PC-9 (cell line): ENCODE measurements at regions not wholly inside any gene's neighbourhood (a gene's known extent, or its start where the extent isn't known, plus 50 kb on each side); places are given as distances from the start of the nearest gene placed in this dataset.
A peak's percentile ranks its signal among the peaks of the same experiment; 100 is the strongest.
"Not testable (repeated sequence)": the region's sequence is repeated elsewhere in the genome, so short reads cannot be mapped to it uniquely, and the experiment has no call there.

Experiments
- BruUV-seq: library from RNA; stranded (reverse); fragments of 400-500 nt; replicated peaks from 2 replicates; lab custom pipeline; 2021; lab: Mats Ljungman, UMichigan
- CTCF ChIA-PET: fragments of 300-600 bp; sonication (Branson Sonifier 250); formaldehyde crosslinking; loops from one replicate; lab custom pipeline; 2022; ENCODE audit warnings: antibody characterized with exemption; lab: Charles Lee
- POLR2A ChIA-PET: fragments of 300-600 bp; sonication (Branson Sonifier 250); formaldehyde crosslinking; loops from one replicate; lab custom pipeline; 2022; ENCODE audit warnings: antibody characterized with exemption; ENCODE audit not compliant: unreplicated experiment; lab: Charles Lee
- DNase-seq, 2 experiments: peaks; one replicate each; pipeline versions ENCODE4 v3.0.0 to v3.0.0-alpha.2; 2015 to 2022; ENCODE audit warnings: mixed read lengths in 1 of 2
- H2AFZ ChIP-seq: fragments of 200-600 bp; sonication (generic); 2 replicates; pipeline ENCODE4 v1.8.1; 2017; ENCODE audit warnings: antibody characterized with exemption
- H3F3A ChIP-seq: fragments of 200-600 bp; sonication (generic); 2 replicates; pipeline ENCODE4 v1.8.1; 2017; ENCODE audit warnings: antibody characterized with exemption, mild to moderate bottlenecking, low read depth; ENCODE audit not compliant: insufficient read depth
- H3K27ac ChIP-seq: fragments of 200-600 bp; sonication (generic); 2 replicates; pipeline ENCODE4 v1.6.1; 2016; ENCODE audit warnings: mixed run types
- H3K27me3 ChIP-seq: fragments of 200-600 bp; sonication (generic); 2 replicates; pipeline ENCODE4 v1.6.1; 2016; ENCODE audit warnings: low read depth, mixed run types; ENCODE audit not compliant: insufficient read depth
- H3K36me3 ChIP-seq: fragments of 200-600 bp; sonication (generic); 2 replicates; pipeline ENCODE4 v1.6.1; 2016; ENCODE audit warnings: low read depth, mixed run types
- H3K4me1 ChIP-seq: fragments of 200-600 bp; sonication (generic); replicated peaks from 2 replicates; pipeline ENCODE4 v1.6.1; 2016; ENCODE audit warnings: mixed run types; ENCODE audit not compliant: insufficient read depth
- H3K4me2 ChIP-seq: fragments of 200-600 bp; sonication (generic); 2 replicates; pipeline ENCODE4 v1.6.1; 2017; ENCODE audit warnings: mixed run types
- H3K4me3 ChIP-seq: fragments of 200-600 bp; sonication (generic); 2 replicates; pipeline ENCODE4 v1.6.1; 2016; ENCODE audit warnings: mixed run types
- H3K79me2 ChIP-seq: fragments of 200-600 bp; sonication (generic); 2 replicates; pipeline ENCODE4 v1.6.1; 2017; ENCODE audit warnings: low read depth, mixed run types
- H3K9me2 ChIP-seq: fragments of 200-600 bp; sonication (generic); 2 replicates; pipeline ENCODE4 v1.8.1; 2017; ENCODE audit warnings: mild to moderate bottlenecking; ENCODE audit not compliant: insufficient read depth
- H3K9me3 ChIP-seq: fragments of 200-600 bp; sonication (generic); 2 replicates; pipeline ENCODE4 v1.8.1; 2016; ENCODE audit warnings: low read depth; ENCODE audit not compliant: insufficient read depth
- H4K20me1 ChIP-seq: fragments of 200-600 bp; sonication (generic); 2 replicates; pipeline ENCODE4 v1.8.1; 2017; ENCODE audit not compliant: insufficient read depth
- EZH2 ChIP-seq: fragments of 200-600 bp; sonication (generic); IDR thresholded peaks from 2 replicates; pipeline ENCODE4 v1.8.0; 2017; ENCODE audit warnings: antibody characterized with exemption, low read depth
- intact Hi-C: fragments of 100-400 bp; cut with micrococcal nuclease; formaldehyde crosslinking; loops from one replicate; pipeline ENCODE4 v1.10.0; 2022; ENCODE audit not compliant: unreplicated experiment
- TF ChIP-seq, protein P1 (sequence below): fragments of 200-600 bp; sonication (generic); conservative IDR thresholded peaks from 2 replicates; pipeline ENCODE4 v1.6.1; 2017; ENCODE audit warnings: mixed run types, antibody characterized with exemption, mild to moderate bottlenecking, moderate library complexity

DNA sequence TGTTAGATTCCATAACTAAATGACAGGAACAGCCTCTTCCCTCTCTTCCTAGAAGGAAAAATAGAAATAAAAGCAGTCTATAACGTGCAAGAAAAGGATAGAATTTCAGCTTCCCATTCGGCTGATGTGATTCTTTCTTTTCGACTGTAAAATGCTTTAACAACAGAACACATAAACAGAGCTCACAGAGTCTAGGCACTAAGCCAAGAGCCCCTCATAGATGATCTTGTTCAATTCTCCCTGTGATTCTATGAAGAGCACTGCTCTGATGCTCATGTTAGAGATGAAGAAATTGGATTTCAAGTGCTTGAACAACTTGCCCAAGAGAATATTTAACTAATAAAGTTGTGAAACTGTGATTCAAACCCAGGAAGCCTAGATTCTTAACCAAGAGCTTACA lies 232.7 kb downstream of the RPAP3 start:
- peaks cover 9% of the 10 kb centered on the region for H3K27me3 ChIP-seq
- no peak overlapping the region for H3K4me2 ChIP-seq
- POLR2A ChIA-PET, result interaction anchor here (0.8 kb wide), 1 partner anchor 438 kb away, joined by 10 read pairs; no protein-coding TSS in a partner anchor
- H3K27ac ChIP-seq, result no peak overlapping the region
- H3K4me3 ChIP-seq, result no peak overlapping the region
- no peak for DNase-seq
- BruUV-seq, result no TSS peak
- H2AFZ ChIP-seq, result no peak overlapping the region
- no peaks in the 10 kb centered on the region for H3K9me3 ChIP-seq
- H3K36me3 ChIP-seq, result no peaks in the 10 kb centered on the region
- no peak for TF ChIP-seq EZH2
- TF ChIP-seq, protein P1, sequence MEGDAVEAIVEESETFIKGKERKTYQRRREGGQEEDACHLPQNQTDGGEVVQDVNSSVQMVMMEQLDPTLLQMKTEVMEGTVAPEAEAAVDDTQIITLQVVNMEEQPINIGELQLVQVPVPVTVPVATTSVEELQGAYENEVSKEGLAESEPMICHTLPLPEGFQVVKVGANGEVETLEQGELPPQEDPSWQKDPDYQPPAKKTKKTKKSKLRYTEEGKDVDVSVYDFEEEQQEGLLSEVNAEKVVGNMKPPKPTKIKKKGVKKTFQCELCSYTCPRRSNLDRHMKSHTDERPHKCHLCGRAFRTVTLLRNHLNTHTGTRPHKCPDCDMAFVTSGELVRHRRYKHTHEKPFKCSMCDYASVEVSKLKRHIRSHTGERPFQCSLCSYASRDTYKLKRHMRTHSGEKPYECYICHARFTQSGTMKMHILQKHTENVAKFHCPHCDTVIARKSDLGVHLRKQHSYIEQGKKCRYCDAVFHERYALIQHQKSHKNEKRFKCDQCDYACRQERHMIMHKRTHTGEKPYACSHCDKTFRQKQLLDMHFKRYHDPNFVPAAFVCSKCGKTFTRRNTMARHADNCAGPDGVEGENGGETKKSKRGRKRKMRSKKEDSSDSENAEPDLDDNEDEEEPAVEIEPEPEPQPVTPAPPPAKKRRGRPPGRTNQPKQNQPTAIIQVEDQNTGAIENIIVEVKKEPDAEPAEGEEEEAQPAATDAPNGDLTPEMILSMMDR, result no peak
- no peaks in the 10 kb centered on the region for H3F3A ChIP-seq
- no peaks in the 10 kb centered on the region for H3K79me2 ChIP-seq
- H4K20me1 ChIP-seq, result no peaks in the 10 kb centered on the region
- H3K9me2 ChIP-seq, result no peaks in the 10 kb centered on the region
- intact Hi-C loops, result no loop called here
- CTCF ChIA-PET, result no interaction called here
- no peaks in the 10 kb centered on the region for H3K4me1 ChIP-seq

DNA sequence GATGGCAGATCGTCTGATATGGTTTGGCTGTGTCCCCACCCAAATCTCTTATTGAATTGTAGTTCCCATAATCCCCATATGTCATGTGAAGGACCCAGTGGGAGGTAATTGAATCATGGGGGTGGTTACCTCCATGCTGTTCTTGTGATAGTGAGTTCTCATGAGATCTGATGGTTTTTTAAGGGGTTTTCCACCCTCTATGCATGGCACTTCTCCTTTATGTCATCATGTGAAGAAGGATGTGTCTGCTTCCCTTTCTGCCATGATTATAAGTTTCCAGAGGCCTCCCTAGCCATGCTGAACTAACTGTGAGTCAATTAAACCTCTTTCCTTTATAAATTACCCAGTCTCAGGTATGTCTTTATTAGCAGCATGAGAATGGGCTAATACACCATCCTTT lies 235.5 kb downstream of the RPAP3 start:
- H4K20me1 ChIP-seq, CTCF ChIA-PET, BruUV-seq, H3K4me2 ChIP-seq, H3K36me3 ChIP-seq, H2AFZ ChIP-seq, H3K4me3 ChIP-seq, intact Hi-C loops, DNase-seq, H3K27ac ChIP-seq, H3K4me1 ChIP-seq, H3K9me2 ChIP-seq, POLR2A ChIA-PET, H3F3A ChIP-seq, H3K9me3 ChIP-seq, H3K79me2 ChIP-seq: not testable (repeated sequence)
- peaks cover 13% of the 10 kb centered on the region for H3K27me3 ChIP-seq

DNA sequence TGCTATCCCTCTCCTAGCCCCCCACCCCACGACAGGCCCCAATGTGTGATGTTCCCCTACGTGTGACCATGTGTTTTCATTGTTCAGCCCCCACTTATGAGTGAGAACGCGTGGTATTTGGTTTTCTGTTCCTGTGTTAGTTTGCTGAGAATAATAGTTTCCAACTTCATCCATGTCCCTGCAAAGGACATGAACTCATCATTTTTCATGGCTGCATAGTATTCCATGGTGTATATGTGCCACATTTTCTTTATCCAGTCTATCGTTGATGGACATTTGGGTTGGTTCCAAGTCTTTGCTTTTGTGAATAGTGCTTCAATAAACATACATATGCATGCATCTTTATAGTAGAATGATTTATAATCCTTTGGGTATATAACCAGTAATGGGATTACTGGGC lies 241.9 kb downstream of the RPAP3 start:
- H4K20me1 ChIP-seq, CTCF ChIA-PET, POLR2A ChIA-PET, BruUV-seq, H3K27me3 ChIP-seq, H3K4me1 ChIP-seq, H3K4me3 ChIP-seq, intact Hi-C loops, H3K79me2 ChIP-seq, H3K36me3 ChIP-seq, DNase-seq, H3K27ac ChIP-seq, H3K9me2 ChIP-seq, H3K9me3 ChIP-seq, H3F3A ChIP-seq, H2AFZ ChIP-seq, H3K4me2 ChIP-seq: not testable (repeated sequence)

DNA sequence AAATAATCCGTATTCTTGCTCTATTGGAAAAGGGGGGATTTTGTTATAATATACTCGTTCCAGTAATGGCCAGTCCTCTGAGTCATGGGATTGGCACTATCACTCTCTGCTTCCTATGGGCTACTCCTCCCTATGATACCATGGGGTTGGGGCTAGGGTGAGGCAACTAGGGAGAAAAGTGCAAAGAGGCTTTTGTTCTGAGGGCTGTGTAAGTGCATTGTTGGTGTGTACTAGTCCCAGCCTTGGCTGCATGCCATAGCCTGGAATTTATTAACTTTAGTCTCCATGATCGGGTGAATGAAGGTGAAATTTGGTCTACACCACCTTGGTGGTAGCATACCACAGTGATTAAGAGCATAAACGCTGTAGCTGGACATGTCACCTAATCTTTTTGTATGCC lies 247.6 kb downstream of the RPAP3 start:
- Histone ChIP-seq H3K9me3 (0 out of 2 replicates have a peak, but pooled peaks cover 6% of the 10 kb centered on the region), H3K79me2 (no peaks in the 10 kb centered on the region), H2AFZ (no peak overlapping the region), H3K4me2 (no peak overlapping the region), H3K36me3 (no peaks in the 10 kb centered on the region), H3K9me2 (no peaks in the 10 kb centered on the region), H3K4me3 (no peak overlapping the region), H4K20me1 (no peaks in the 10 kb centered on the region), H3F3A (no peaks in the 10 kb centered on the region), H3K4me1 (no peaks in the 10 kb centered on the region), H3K27me3 (no peaks in the 10 kb centered on the region), H3K27ac (no peak overlapping the region)
- intact Hi-C loops, result no loop called here
- ChIA-PET CTCF (interaction anchor here (0.6 kb wide), 1 partner anchor 20 kb away, joined by 4 read pairs; no protein-coding TSS in a partner anchor), POLR2A (no interaction called here)
- BruUV-seq, result no TSS peak
- no peak for TF ChIP-seq EZH2
- TF ChIP-seq, protein P1, result no peak
- peak in 1 of 2 experiments; percentile 2 for DNase-seq
